Pancreas (tissue), 10 donors: ENCODE measurements at regions not wholly inside any gene's neighbourhood (a gene's known extent, or its start where the extent isn't known, plus 50 kb on each side); places are given as distances from the start of the nearest gene placed in this dataset.

Experiments used
- ATAC-seq, 4 donors: fragments of 200-7000 bp; cut with Tn5 transposase; one replicate each; pipeline versions ENCODE4 v1.8.0 to v1.9.1; 2020; ENCODE audit warnings: mild to moderate bottlenecking in 4 of 4, moderate library complexity in 4 of 4
- DNase-seq, 6 donors: peaks; one replicate each; pipeline ENCODE4 v3.0.0-alpha.2; 2020
- FAIRE-seq: peaks from 2 replicates; lab custom pipeline; 2012; peaks lifted over from hg19 to GRCh38; lab: Jason Lieb, UNC
- H3K27ac ChIP-seq, 4 donors: fragments of 200-600 bp; sonication (generic); 1 replicate in 3 of 4; 2 replicates in 1 of 4; pipeline versions ENCODE4 v1.5.0 to v1.8.0; 2020
- H3K27me3 ChIP-seq, 4 donors: fragments of 200-600 bp; one replicate each; pipeline ENCODE4 v1.8.0; 2021
- H3K36me3 ChIP-seq, 3 donors: fragments of 200-600 bp; sonication (generic) in 1 of 3; one replicate each; pipeline versions ENCODE4 v1.5.0 to v1.8.0; 2020 to 2021
- H3K4me1 ChIP-seq, 3 donors: fragments of 200-600 bp; one replicate each; pipeline ENCODE4 v1.8.0; 2021
- H3K4me3 ChIP-seq, 4 donors: fragments of 200-600 bp; sonication (generic) in 2 of 4; one replicate each; pipeline versions ENCODE4 v1.5.0 to v1.8.0; 2020 to 2021
- H3K9me3 ChIP-seq, 4 donors: fragments of 200-600 bp; one replicate each; pipeline ENCODE4 v1.8.0; 2021
- CTCF ChIP-seq, 4 donors: fragments of 200-600 bp; sonication (generic) in 3 of 4; IDR thresholded peaks; one replicate each; pipeline versions ENCODE4 v1.5.0 to v1.8.0; 2021; ENCODE audit warnings: antibody characterized with exemption in 4 of 4
- WGBS, 2 donors: extraction: QIAGEN DNeasy Blood & Tissue Kit; methylation state at CpG; one replicate each; pipeline ENCODE4 v1.1.7; 2013; 5-methylcytosine and 5-hydroxymethylcytosine counted together
- intact Hi-C, 3 donors: fragments of 100-400 bp; cut with DNase I; formaldehyde crosslinking; loops; one replicate each; pipeline versions ENCODE4 v1.11.1 to v1.14.2; 2022
- donor health status: healthy with polysubstance abuse.
- donor health status: DM: no; HTN: no; CAD: no; lungs with moderate emphysema.
- donor health status: DM: no; HTN: no; CAD: no.
- donor health status: control.
- donor health status: control.
- donor health status: Bipolar disorder and iron deficiency.
- donor health status: DM: yes; HTN: yes; CAD: no.
- donor health status: DM: no; HTN: no; CAD: no.
- donor health status: DM: no; HTN: no; CAD: no.
- donor health status: DM: yes; HTN: yes; CAD: no.

GRCh38 chr5:170451747-170452365, 52.0 kb upstream of the KCNIP1 start:
- TF ChIP-seq CTCF (IDR thresholded peaks at IDR 0.05): no peak
- no peak for FAIRE-seq
- WGBS, 2 donors: 74 to 81% methylated on average over 8 of the region's 8 CpGs
- Histone ChIP-seq H3K27ac (no peak overlapping the region), H3K4me1 (no peaks in the 10 kb centered on the region), H3K27me3 (no peaks in the 10 kb centered on the region), H3K9me3 (no peaks in the 10 kb centered on the region), H3K36me3 (no peaks in the 10 kb centered on the region), H3K4me3 (no peak overlapping the region)
- DNase-seq: no peak
- no peak for ATAC-seq
- intact Hi-C loops: no loop called here

- intact Hi-C loops: no loop called here
- TF ChIP-seq CTCF (IDR thresholded peaks at IDR 0.05): no peak
- no peak for FAIRE-seq
- Histone ChIP-seq H3K27ac (no peak overlapping the region), H3K9me3 (no peaks in the 10 kb centered on the region), H3K27me3 (no peaks in the 10 kb centered on the region), H3K36me3 (no peaks in the 10 kb centered on the region), H3K4me1 (no peaks in the 10 kb centered on the region), H3K4me3 (no peak overlapping the region)
- WGBS, 2 donors: 67 to 74% methylated on average over 9 of the region's 9 CpGs
- DNase-seq: no peak
- no peak for ATAC-seq
Measured at GRCh38 chr5:170450061-170450669, 53.7 kb upstream of the KCNIP1 start.

- TF ChIP-seq CTCF (IDR thresholded peaks at IDR 0.05): no peak
- WGBS, 2 donors: 67 to 87% methylated on average over 2 of the region's 2 CpGs
- Histone ChIP-seq H3K4me1 (no peaks in the 10 kb centered on the region), H3K27ac (no peak overlapping the region), H3K27me3 (no peaks in the 10 kb centered on the region), H3K9me3 (no peaks in the 10 kb centered on the region), H3K36me3 (no peaks in the 10 kb centered on the region), H3K4me3 (no peak overlapping the region)
- no peak for FAIRE-seq
- ATAC-seq: no peak
- no peak for DNase-seq
- intact Hi-C loops: no loop called here
Measured at GRCh38 chr5:170449232-170449631, 54.6 kb upstream of the KCNIP1 start.

GRCh38 chr5:170448221-170448620, 55.6 kb upstream of the KCNIP1 start:
- TF ChIP-seq CTCF (IDR thresholded peaks at IDR 0.05): no peak
- no peak for FAIRE-seq
- Histone ChIP-seq H3K36me3 (no peaks in the 10 kb centered on the region), H3K4me1 (no peaks in the 10 kb centered on the region), H3K27ac (no peak overlapping the region), H3K4me3 (no peak overlapping the region), H3K27me3 (no peaks in the 10 kb centered on the region), H3K9me3 (no peaks in the 10 kb centered on the region)
- no peak for ATAC-seq
- 93 to 98% methylated on average over 3 of the region's 3 CpGs for WGBS, 2 donors
- intact Hi-C loops: no loop called here
- no peak for DNase-seq

GRCh38 chr5:170446365-170446764, 57.2 kb upstream of the KCNMB1 start:
- no peak for FAIRE-seq
- ATAC-seq: no peak
- Histone ChIP-seq H3K9me3 (no peaks in the 10 kb centered on the region), H3K27me3 (no peaks in the 10 kb centered on the region), H3K27ac (no peak overlapping the region), H3K36me3 (no peaks in the 10 kb centered on the region), H3K4me1 (no peaks in the 10 kb centered on the region), H3K4me3 (no peak overlapping the region)
- WGBS, 2 donors: 73% methylated on average over 2 of the region's 2 CpGs
- intact Hi-C loops: no loop called here
- no peak for TF ChIP-seq CTCF (IDR thresholded peaks at IDR 0.05)
- no peak for DNase-seq
